ENCODE measurements at regions not wholly inside any gene's neighbourhood (a gene's known extent, or its start where the extent isn't known, plus 50 kb on each side); places are given as distances from the start of the nearest gene placed in this dataset.

- no peak for TF ChIP-seq CTCF (IDR thresholded peaks at IDR 0.05 in 2 of 3, conservative IDR thresholded peaks at IDR 0.05 in 1 of 3; ENCODE audit: control insufficient read depth in 2 of 3, extremely low read depth in 1 of 3, insufficient read depth in 1 of 3, low read depth in 3 of 3, low read length in 3 of 3)
- TF ChIP-seq ZNF274 (IDR thresholded peaks at IDR 0.05; ENCODE audit: insufficient read depth, insufficient read length), result no peak
- TF ChIP-seq NFXL1 (IDR thresholded peaks at IDR 0.05; ENCODE audit: borderline replicate concordance), result no peak
- no peak for TF ChIP-seq IKZF1 (conservative IDR thresholded peaks at IDR 0.05)
- TF ChIP-seq ZNF24 (IDR thresholded peaks at IDR 0.05), result no peak
- TF ChIP-seq PAX8 (IDR thresholded peaks at IDR 0.05), result no peak
- TF ChIP-seq TCF3 (IDR thresholded peaks at IDR 0.05; ENCODE audit: borderline replicate concordance, insufficient read depth, low read depth, low read length), result no peak
- no peak for TF ChIP-seq NFIC (IDR thresholded peaks at IDR 0.05; ENCODE audit: low read depth, low read length)
- TF ChIP-seq SREBF2 (IDR thresholded peaks at IDR 0.05; ENCODE audit: low read length), result no peak
- no peak for TF ChIP-seq CREB1 (IDR thresholded peaks at IDR 0.05; ENCODE audit: low read depth)
- no peak for TF ChIP-seq EZH2 (IDR thresholded peaks at IDR 0.05; ENCODE audit: borderline replicate concordance, control insufficient read depth, low read depth, low read length)
Observed at GRCh38 chr16:73159296-73159695, 111.4 kb upstream of the ZFHX3 start.
